ENCODE measurements at regions not wholly inside any gene's neighbourhood (a gene's known extent, or its start where the extent isn't known, plus 50 kb on each side); places are given as distances from the start of the nearest gene placed in this dataset.

DNA sequence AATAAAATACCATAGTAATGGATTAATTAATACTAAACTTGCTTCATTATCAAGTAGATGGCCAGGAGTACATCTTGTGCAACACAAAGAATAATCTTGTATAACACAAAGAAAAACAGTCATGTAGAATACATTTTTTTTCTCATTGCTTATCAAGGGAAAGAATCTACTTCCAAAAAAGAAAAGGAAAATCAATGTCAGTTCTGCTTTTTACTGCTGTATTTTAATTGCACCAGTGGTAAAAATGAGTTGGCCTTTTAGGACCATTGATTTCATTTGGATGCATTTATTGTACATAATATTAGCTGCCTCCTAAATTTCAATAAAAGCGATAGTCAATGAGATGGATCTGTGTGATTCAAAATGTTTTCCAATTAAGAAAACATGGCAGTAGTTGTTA, 96.9 kb upstream of the BTBD3 start:
- DNase-seq: no peak

DNA sequence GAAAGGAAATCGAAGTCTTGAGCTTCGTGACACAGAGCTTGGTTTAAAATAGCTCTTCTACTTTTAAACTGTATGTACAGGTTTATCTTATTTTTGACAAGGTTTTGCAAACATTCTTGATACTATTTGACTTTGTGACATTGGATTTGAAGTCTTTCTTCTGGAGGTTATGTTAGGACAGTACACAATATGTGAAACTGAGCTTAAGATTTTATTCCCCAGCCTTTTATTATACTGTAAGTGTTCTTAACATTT, 95.2 kb upstream of the BTBD3 start:
- no peak for DNase-seq

DNA sequence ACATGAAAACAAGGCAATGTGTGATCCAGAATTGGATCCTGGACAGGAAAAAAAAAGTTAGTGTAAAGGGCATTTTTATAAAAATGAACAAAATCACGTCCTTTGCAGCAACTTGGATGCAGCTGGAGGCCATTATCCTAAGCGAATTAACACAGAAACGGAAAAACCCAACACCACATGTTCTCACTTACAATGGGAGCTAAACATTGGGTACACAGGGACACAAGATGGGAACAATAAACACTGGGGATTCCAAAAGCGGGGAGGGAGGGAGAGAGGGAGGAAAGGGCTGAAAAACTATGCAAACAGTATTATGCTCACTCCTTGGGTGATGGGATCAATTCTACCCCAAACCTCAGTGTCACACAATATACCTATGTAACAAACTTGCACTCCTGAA, 91.4 kb upstream of the BTBD3 start:
- DNase-seq: no peak

DNA sequence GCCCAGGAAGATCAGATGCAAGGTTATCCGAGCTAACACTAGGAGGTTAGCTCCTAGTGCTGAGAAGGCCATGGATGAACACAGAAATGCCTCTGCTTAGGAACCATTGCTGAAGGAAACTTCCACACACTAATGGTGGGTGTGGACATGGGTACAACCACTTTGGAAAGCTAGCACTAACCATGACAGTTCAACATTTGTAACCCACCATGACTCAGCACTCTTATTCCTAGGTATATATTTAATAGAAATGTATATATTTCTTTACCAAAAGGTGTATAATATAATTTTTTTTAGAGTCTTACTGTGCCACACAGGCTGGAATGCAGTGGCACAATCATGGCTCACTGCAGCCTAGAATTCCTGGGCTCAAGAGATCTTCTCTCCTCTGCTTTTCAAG, 85.3 kb upstream of the BTBD3 start:
- DNase-seq: no peak

DNA sequence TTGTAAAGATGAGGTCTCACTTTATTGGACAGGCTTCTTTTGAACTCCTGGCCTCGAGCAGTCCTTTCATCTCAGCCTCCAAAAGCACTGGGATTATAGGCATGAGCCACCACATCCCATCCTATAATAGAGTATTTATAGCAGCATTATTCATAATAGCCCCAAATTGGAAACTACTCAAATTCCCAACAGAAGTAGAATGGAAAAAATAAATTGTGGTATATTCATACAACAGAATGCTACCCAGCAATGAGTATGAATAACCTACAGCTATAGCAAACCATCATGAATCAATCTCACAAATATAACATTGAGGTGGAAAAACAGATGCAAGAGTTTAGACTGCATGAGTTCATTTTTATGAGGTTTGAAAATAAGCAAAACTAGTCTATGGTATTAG, 84.8 kb upstream of the BTBD3 start:
- DNase-seq: no peak

DNA sequence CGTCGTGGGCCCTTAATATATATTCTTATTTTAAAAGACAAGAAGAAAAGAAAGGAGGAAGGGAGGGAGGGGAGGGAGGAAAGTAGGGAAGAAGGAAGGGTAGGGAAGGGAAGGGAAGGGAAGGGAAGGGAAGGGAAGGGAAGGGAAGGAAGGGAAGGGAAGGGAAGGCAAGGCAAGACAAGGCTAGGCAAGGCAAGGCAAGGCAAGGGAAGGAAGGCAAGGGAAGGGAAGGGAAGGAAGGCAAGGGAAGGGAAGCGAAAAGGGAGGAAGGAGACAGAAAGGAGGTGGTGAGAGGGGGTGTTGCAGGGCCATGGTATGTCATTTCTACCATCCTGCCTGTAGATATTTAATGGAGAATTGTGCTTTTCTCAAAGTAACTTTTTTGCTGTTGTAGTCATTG, 83.9 kb upstream of the BTBD3 start:
- no peak for DNase-seq

DNA sequence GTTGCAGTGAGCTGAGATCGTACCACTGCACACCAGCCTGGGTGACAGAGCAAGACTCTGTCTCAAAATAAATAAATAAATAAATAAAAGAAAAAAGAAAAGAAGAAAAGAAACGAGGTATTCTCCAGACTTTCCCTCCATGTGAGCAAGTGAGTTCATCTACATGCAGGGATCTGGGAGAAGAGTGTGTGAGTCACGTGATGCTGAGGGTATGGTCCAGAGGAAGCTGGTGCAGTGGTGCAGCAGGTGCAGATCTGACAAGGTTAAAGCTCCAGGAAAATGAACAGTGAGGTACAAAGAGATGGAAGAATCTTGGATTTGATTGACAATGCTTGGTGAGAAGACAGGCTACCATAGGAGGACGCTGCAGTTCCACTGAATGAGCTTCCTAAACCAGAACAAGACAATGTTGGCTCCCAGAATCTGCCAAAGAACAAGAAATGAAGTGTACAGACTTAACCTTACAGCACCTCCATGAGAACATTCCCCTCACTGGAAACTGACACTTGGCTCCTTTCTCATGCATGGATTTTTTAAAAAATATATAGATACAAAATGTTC, 79.5 kb upstream of the BTBD3 start:
- DNase-seq: no peak

DNA sequence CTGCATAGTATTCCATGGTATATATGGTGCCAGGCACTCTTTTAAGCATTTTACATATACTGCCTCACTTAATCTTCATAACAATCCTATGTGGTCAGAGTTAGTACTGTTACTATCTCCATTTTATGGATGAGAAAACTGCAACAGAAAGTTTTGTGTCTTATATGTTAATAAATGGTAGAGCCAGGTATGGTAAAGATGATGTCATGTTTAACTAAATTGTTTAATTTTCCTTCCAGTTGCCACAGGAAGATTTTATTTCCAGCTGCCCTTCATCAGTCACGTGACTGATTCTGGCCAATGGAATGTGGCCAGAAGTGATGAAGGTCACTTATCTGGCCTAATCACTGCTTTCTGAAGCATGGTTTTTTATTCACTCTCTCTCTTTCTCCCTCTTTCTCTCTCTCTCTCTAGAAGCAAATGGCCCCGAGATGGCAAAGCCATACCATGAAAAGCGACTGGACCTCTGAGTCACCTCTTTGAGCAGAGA, 75.7 kb upstream of the BTBD3 start:
- no peak for DNase-seq

DNA sequence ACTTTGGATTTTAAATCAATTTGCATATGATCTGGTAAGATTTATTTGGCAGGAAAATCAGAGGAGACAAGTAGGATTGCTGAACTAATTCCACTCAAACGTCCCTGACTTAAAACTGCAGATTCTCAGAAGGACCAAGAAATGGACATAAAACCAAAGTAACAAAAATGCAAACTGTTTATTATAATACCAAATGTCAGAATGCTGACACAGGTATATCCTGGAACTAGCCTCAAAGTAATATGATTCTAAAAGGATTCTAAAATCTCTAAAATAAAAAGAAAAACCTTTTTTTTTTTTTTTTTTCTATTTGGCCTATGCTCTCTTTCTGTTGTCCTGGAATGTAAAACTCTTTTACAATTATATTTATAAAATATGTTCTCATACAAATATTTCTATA, 74.4 kb upstream of the BTBD3 start:
- DNase-seq: no peak

DNA sequence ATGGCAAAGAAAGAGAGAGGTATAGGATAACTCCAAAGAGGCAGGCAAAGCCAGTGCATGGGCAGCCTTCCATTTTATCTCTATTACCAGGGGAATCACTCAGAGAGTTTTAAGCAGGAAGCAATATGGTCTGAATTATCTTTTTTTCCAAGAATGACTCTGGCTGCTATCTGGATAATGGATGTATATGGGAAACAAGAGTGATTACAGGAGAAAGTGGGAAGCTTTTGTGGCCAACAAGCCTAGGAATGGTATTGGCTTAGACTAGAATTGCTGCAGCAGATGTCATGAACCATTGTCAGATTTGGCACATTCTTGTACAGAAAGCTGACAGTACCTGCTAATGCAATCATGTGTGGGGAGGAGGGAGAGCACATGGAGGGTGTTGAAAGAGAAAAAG, 73.0 kb upstream of the BTBD3 start:
- DNase-seq: no peak

DNA sequence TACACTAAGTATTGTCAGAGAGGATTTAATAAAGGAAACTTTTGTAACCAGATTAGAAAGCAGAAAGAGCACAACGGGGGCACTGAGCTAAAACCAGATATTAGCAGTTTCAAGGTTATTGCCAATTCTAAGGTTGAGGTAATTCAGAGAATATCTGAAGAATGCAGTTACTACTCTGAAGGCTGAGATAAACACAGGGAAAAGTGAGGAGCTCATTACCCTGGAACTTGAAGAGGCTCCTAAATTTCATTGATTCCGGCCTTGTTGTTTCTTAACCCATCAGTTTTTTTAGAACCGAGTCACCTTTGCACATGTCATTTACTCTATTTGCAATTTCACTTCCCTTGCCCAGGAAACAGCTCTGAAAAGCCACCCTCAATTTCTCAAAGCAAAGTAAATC, 72.4 kb upstream of the BTBD3 start:
- no peak for DNase-seq

DNA sequence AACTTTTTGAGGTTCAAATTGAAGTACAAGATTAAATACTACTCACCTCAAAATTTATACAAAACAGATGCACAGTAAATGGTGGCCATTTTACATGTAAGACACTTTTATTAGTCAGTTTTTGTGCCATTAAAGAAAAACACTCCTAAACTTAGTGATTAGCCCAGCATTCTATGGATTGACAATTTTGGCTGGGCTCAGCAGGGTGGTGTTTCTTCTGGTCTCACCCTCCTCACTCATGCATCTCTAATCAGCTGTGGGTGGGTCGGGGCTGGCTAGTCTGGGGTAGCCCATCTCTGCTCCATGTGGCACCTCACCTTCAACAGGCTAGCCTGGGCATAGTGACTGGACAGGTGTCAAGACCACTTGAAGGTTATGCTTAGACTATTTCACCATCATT, 71.6 kb upstream of the BTBD3 start:
- no peak for DNase-seq

DNA sequence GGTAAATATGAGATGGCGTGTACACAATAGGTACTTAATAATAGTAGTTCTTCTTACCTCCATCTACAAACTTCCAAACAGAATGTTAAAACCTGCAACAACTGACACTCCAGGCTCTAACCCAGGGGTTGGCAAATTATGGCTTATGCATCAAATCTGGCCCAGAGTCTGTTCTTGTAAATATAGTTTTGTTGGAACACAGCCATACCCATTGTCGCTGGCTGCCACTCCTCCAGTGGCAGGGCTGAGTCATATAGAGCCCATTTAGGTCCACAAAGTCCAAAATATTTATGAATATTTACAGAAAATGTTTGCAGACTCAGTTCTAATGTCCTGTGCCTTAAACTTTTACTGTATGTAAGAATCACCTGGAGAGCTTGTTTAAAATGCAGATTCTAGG, 69.9 kb upstream of the BTBD3 start:
- DNase-seq: no peak

DNA sequence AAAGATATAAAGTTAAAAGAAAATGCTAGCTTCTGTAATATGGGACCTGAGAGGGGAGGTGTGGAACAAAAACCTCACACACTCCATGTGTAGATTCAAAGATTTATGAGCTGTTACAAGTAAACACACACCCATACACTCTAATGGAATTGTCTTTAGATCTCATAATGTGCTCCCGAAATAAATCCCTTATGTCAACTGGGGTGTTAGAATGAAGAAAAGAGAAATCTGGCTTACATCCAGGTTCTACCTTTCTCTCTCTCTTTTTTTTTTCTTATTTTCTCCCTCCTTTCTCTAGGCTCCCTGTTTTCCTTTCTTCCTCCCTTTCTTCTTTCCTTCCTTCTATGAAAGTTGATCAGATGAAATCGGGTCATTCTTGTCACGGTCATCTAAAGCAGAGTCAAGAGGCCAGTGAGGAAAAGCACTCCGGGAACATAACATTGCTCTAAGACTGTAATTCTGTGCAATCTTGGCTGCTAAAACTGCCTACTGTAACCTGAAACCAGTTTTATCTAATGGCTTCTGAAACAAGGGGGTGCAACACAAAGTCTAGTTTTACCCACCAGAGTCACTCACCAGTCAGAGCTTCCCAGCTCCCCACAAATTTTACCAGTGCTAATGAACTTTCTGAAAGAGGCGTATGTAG, 68.3 kb upstream of the BTBD3 start:
- DNase-seq: no peak

DNA sequence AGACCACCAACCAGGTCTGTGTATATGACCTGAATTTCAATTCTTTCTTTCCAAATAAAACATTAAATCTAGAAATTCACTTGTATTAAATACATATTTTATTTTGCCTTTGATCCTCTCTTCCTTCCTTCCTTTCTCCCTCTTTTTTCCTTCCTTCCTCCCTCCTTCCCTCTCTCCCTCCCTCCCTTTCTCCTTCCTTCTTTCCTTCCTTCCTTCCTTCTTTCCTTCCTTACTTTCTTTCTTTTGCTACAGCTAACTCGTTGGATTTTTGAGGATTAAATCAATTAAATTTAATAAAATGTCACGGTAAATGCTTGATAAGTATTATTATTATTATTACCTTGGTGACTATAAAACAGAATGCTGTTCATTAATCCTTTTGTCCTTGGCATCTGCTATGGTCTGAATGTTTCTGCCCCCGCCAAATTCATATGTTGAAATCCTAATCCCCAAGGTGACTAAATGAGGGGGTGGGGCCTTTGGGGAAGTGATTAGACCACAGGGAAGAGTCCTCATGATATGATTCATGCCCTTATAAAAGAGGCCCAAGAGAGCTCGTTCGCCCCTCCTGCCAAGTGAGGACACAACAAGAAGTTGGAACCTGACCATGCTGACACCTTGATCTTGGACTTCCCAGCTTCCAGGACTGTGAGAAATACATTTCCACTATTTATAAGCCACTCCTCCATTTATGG, 67.6 kb upstream of the BTBD3 start:
- DNase-seq: no peak

DNA sequence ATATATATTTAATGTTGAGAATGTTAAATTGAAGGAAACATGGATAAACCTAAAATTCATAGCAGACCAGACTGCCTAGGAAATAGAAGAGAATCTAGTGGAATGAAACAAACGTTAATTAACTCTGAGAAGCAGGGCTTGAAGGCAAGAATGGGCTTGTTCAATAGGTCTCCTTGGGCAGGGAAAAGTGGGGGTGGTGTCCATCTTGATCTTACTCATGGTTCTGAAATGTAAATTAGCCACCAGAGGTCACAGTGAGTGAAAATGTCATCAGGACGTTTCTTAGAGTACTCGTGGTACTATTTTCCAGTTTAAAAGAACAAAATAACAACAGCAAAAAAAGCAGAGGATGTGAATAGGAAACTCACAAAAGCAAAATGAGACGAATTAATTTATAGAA, 66.8 kb upstream of the BTBD3 start:
- DNase-seq: no peak

DNA sequence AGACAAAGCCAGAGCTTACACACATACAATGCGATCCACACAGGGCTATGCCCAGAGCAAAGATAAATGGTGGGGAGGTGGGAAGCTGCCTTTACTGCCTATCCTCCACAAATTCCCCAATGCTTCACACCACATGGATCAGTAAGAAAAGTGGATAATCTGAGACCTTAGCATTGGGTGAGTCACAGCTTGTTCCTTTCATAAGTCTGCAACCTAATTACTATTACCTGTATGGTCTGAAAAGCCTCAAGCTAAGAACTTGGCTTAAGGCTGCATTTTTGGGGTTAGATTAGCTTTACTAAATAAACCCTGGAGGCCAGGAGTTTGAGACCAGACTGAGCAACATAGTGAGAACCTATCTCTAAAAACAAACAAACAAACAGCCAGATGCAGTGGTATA, 66.0 kb upstream of the BTBD3 start:
- DNase-seq: no peak

DNA sequence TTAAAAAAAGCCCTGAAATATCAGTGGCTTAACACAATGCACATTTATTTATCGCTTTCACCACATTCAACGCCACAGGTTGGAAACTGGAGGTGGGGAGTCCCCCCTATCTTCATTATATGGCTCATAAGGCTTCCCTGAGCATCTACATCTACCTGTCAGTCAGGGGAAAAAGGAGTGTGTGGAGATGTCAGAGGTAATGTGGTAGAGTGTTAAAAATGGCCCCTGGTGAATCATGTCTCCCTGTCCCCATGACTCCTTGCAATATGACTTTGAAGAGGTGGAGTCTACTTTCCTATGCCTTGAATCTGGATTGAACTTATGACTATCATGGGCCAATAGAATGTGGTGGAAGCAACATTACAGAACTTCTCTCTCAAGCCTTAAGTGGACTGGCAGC, 65.5 kb upstream of the BTBD3 start:
- DNase-seq: no peak

DNA sequence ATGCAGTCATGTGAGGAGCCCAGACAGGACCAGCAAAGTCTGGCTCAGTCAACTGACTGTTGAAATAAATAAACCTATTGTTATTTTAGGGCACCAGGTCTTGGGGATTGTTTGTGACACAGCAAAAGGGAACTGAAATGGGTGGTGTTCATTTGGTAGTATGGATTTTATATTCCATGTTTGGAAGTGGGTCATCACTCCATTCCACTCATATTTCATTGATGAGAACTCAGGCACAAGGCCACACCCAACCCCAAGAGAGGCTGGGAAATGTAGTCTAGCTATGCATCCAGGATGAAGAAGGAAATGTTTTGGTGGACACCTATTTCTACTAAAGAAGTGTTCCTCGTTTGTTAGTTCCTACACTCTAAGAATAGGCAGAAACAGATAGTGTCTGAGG, 64.9 kb upstream of the BTBD3 start:
- DNase-seq: no peak

DNA sequence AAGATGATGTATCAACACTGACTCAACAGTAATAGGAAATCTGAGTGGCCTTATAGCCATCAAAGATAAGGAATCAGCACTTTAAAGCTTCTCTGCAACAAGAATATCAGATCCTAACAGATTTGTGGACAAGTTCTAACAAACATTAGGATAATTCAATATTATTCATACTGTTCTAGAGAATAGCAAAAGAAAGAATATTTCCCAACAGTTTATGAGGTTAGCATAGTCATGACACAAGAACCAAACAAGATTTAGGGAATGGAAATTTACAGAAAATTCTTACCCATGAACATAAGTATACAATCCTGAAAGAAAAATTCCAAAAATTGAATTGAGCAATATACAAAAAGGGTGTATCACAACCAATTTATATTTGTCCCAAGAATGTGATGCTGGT, 64.3 kb upstream of the BTBD3 start:
- no peak for DNase-seq

DNA sequence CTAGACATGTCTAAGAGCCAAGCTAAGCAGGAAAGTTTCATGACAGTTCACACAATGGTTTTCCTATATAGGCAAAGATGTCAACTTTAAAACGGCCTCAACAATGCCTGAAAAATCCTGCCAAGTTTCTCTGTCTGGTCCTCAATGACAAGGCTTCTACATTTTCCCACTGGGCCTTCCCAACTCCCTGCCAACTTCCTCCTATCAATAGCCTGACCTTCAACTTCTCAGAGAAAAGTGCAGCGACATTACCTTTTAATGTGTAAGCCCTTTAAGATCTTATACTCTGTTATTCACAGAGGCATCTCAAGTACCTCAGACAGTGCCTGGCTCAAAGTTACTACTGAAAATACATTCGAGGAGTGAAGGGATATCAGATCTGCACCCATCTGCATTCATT, 56.2 kb upstream of the BTBD3 start:
- no peak for DNase-seq

DNA sequence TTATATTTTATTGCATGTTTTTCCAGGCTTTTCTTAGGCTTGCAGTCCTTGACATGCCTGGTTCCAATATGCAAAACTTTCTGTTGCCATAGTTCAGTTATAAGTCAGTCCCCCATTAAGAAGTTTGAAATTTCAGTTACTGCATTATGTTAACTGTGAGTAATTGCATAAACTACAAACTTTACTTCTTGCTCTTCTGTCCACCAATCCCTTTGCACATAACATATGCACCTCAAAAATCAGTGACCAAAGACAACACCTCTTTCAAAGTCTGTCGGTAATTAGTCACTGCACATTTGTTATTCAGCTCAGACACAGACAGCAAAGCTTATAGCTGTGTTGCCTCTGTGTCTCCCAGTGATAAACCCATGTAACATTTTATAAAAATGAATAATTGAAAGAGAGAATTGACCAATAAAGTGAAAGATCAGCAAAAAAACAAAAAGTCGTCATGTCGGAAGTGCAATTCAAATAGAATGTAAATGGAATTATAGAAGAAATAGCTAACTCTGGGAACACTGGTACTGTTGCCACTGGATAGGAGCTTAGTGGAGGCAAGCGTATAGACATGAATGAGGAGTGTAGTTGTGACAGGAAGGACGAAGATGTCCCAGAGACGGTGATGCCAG, 50.3 kb upstream of the BTBD3 start:
- no peak for DNase-seq
